ENCODE measurements at regions not wholly inside any gene's neighbourhood (a gene's known extent, or its start where the extent isn't known, plus 50 kb on each side); places are given as distances from the start of the nearest gene placed in this dataset.
A peak's percentile ranks its signal among the peaks of the same experiment; 100 is the strongest.

- Histone ChIP-seq H3K36me3 (no peaks in the 10 kb centered on the region), H3K27me3 (no peaks in the 10 kb centered on the region), H3K9me3 (no peaks in the 10 kb centered on the region), H3K4me3 (no peak overlapping the region), H3K4me1 (peaks cover 0 to 12% (median 0%) of the 10 kb centered on the region in 4 donors), H3K27ac (no peak overlapping the region)
- TF ChIP-seq CTCF (IDR thresholded peaks at IDR 0.05) (no peak), POLR2A (IDR thresholded peaks at IDR 0.05) (no peak)
- WGBS (ENCODE audit: insufficient coverage, low coverage, low lambda C conversion rate, missing lambda C conversion rate) = 68% methylated on average over 7 of the region's 9 CpGs
- DNase-seq (no peak), ATAC-seq (no peak)
- intact Hi-C loops (cut with DNase I) = no loop called here
Observed at GRCh38 chr16:13439766-13440165, 480.2 kb upstream of the ERCC4 start.

GRCh38 chr16:13441675-13442074, 478.3 kb upstream of the ERCC4 start:
- Histone ChIP-seq H3K4me3 (no peak overlapping the region), H3K9me3 (no peaks in the 10 kb centered on the region), H3K27me3 (no peaks in the 10 kb centered on the region), H3K36me3 (no peaks in the 10 kb centered on the region), H3K4me1 (peaks cover 0 to 5% (median 0%) of the 10 kb centered on the region in 4 donors), H3K27ac (no peak overlapping the region)
- intact Hi-C loops (cut with DNase I) = no loop called here
- no peak for DNase-seq
- no peak for ATAC-seq
- WGBS (ENCODE audit: insufficient coverage, low coverage, low lambda C conversion rate, missing lambda C conversion rate) = 96% methylated on average over 3 of the region's 3 CpGs
- TF ChIP-seq POLR2A (IDR thresholded peaks at IDR 0.05) (no peak), CTCF (IDR thresholded peaks at IDR 0.05) (no peak)

GRCh38 chr16:13448346-13448745, 471.6 kb upstream of the ERCC4 start:
- Histone ChIP-seq H3K4me1 (no peaks in the 10 kb centered on the region), H3K36me3 (no peaks in the 10 kb centered on the region), H3K27ac (no peak overlapping the region), H3K4me3 (no peak overlapping the region), H3K27me3 (no peaks in the 10 kb centered on the region), H3K9me3 (no peaks in the 10 kb centered on the region)
- intact Hi-C loops (cut with DNase I) = no loop called here
- ATAC-seq (no peak), DNase-seq (no peak)
- WGBS (ENCODE audit: insufficient coverage, low coverage, low lambda C conversion rate, missing lambda C conversion rate) = 48% methylated on average over 4 of the region's 4 CpGs
- no peak for TF ChIP-seq CTCF (IDR thresholded peaks at IDR 0.05)
- TF ChIP-seq POLR2A (IDR thresholded peaks at IDR 0.05) = no peak

- H3K9me3 ChIP-seq = no peaks in the 10 kb centered on the region
- no peaks in the 10 kb centered on the region for H3K27me3 ChIP-seq
- no peaks in the 10 kb centered on the region for H3K4me1 ChIP-seq
- peak in 3 of 4 donors; percentile 21 to 54 (median 39) for ATAC-seq
- no peaks in the 10 kb centered on the region for H3K36me3 ChIP-seq
- no peak overlapping the region for H3K27ac ChIP-seq
- no peak overlapping the region for H3K4me3 ChIP-seq
- WGBS (ENCODE audit: insufficient coverage, low coverage, low lambda C conversion rate, missing lambda C conversion rate) = 65% methylated on average over 2 of the region's 2 CpGs
- TF ChIP-seq CTCF (IDR thresholded peaks at IDR 0.05) = no peak
- TF ChIP-seq POLR2A (IDR thresholded peaks at IDR 0.05) = no peak
- peak in 1 of 3 donors; percentile 49 for DNase-seq
- intact Hi-C loops (cut with DNase I) = no loop called here
Observed at GRCh38 chr16:13453325-13453724, 466.6 kb upstream of the ERCC4 start.

All from right lobe of liver (tissue), 6 donors.